ENCODE measurements at regions not wholly inside any gene's neighbourhood (a gene's known extent, or its start where the extent isn't known, plus 50 kb on each side); places are given as distances from the start of the nearest gene placed in this dataset.

- H4K20me1 ChIP-seq (ENCODE audit: insufficient read depth), result no peaks in the 10 kb centered on the region
- H3K27ac ChIP-seq (ENCODE audit: low read depth, low read length), result no peak overlapping the region
- no peaks in the 10 kb centered on the region for H3K4me1 ChIP-seq (ENCODE audit: control insufficient read depth in 1 of 2, insufficient read depth in 2 of 2, low read length in 2 of 2)
- H3K9me2 ChIP-seq (ENCODE audit: insufficient read depth), result no peaks in the 10 kb centered on the region
- H3K9ac ChIP-seq (ENCODE audit: low read length), result no peak overlapping the region
- no peaks in the 10 kb centered on the region; the same call in 1 of the 2 replicates for H3K27me3 ChIP-seq (ENCODE audit: insufficient read depth, low read length)
- no peak for ATAC-seq
- no peaks in the 10 kb centered on the region for H3K79me2 ChIP-seq (ENCODE audit: insufficient read depth, low read length)
- H3K9me3 ChIP-seq (ENCODE audit: control insufficient read depth in 1 of 2, insufficient read depth in 1 of 2, low read depth in 1 of 2, low read length in 2 of 2), result no peaks in the 10 kb centered on the region; a peak in 1 of 4 replicates
- no TSS peak for BruUV-seq (replicated peaks)
- TF ChIP-seq EZH2phosphoT487 (IDR thresholded peaks at IDR 0.05; ENCODE audit: borderline replicate concordance) (no peak), YY1 (IDR thresholded peaks at IDR 0.05; ENCODE audit: extremely low read depth, insufficient replicate concordance, low read depth, low read length) (no peak), SP1 (IDR thresholded peaks at IDR 0.05; ENCODE audit: low read depth) (no peak), ZBTB33 (IDR thresholded peaks at IDR 0.05; ENCODE audit: extremely low read depth, insufficient replicate concordance, low read length) (no peak), SIN3A (IDR thresholded peaks at IDR 0.05; ENCODE audit: low read depth) (no peak), ZFX (IDR thresholded peaks at IDR 0.05) (no peak)
- TF ChIP-seq, protein P1, sequence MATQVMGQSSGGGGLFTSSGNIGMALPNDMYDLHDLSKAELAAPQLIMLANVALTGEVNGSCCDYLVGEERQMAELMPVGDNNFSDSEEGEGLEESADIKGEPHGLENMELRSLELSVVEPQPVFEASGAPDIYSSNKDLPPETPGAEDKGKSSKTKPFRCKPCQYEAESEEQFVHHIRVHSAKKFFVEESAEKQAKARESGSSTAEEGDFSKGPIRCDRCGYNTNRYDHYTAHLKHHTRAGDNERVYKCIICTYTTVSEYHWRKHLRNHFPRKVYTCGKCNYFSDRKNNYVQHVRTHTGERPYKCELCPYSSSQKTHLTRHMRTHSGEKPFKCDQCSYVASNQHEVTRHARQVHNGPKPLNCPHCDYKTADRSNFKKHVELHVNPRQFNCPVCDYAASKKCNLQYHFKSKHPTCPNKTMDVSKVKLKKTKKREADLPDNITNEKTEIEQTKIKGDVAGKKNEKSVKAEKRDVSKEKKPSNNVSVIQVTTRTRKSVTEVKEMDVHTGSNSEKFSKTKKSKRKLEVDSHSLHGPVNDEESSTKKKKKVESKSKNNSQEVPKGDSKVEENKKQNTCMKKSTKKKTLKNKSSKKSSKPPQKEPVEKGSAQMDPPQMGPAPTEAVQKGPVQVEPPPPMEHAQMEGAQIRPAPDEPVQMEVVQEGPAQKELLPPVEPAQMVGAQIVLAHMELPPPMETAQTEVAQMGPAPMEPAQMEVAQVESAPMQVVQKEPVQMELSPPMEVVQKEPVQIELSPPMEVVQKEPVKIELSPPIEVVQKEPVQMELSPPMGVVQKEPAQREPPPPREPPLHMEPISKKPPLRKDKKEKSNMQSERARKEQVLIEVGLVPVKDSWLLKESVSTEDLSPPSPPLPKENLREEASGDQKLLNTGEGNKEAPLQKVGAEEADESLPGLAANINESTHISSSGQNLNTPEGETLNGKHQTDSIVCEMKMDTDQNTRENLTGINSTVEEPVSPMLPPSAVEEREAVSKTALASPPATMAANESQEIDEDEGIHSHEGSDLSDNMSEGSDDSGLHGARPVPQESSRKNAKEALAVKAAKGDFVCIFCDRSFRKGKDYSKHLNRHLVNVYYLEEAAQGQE (IDR thresholded peaks at IDR 0.05; ENCODE audit: low read depth), result no peak
- no peaks in the 10 kb centered on the region for H3K36me3 ChIP-seq (ENCODE audit: control insufficient read depth in 1 of 2, insufficient read depth in 2 of 2, low read length in 2 of 2)
- no peak overlapping the region for H2AFZ ChIP-seq (ENCODE audit: low read depth, low read length, poor library complexity, severe bottlenecking)
- no peak overlapping the region for H3K4me3 ChIP-seq (replicated peaks in 1 of 2; ENCODE audit: low read depth in 1 of 2, low read length in 2 of 2)
- intact Hi-C loops (cut with micrococcal nuclease), result no loop called here
- ChIA-PET POLR2A (no interaction called here), RAD21 (ENCODE audit: low non-redundant PET in 1 of 2, low total read pairs in 2 of 2, uncharacterized antibody in 2 of 2, unreplicated experiment in 2 of 2) (no interaction called here), CTCF (no interaction called here)
- H3K4me2 ChIP-seq (ENCODE audit: low read length), result no peak overlapping the region
- no peak for DNase-seq (ENCODE audit: low read depth, low spot score)
Measured at GRCh38 chr3:22990291-22991200, 212.6 kb upstream of the UBE2E2 start.
